Liver (tissue), 8 donors: ENCODE measurements at regions not wholly inside any gene's neighbourhood (a gene's known extent, or its start where the extent isn't known, plus 50 kb on each side); places are given as distances from the start of the nearest gene placed in this dataset.

Experiments used
- DNase-seq: peaks from one replicate; pipeline ENCODE4 v3.0.0-alpha.2; 2017; ENCODE audit warnings: low spot score
- H3K27ac ChIP-seq, 2 donors: one replicate each; pipeline ENCODE4 v1.7.0; 2013; ENCODE audit warnings: inconsistent platforms in 2 of 2, low read length in 2 of 2, control low read depth in 1 of 2, low read depth in 1 of 2, mild to moderate bottlenecking in 1 of 2
- H3K27me3 ChIP-seq, 4 donors: one replicate each; pipeline versions ENCODE4 v1.6.1 to v1.7.0; 2013; ENCODE audit warnings: low read length in 3 of 4, inconsistent platforms in 1 of 4, mild to moderate bottlenecking in 1 of 4, moderate library complexity in 1 of 4; ENCODE audit not compliant: control insufficient read depth in 4 of 4, insufficient read depth in 4 of 4
- H3K36me3 ChIP-seq, 4 donors: one replicate each; pipeline versions ENCODE4 v1.6.1 to v1.7.0; 2013; ENCODE audit warnings: low read length in 3 of 4, mild to moderate bottlenecking in 3 of 4, low read depth in 1 of 4, moderate library complexity in 1 of 4; ENCODE audit not compliant: control insufficient read depth in 4 of 4, insufficient read depth in 3 of 4
- H3K4me1 ChIP-seq, 4 donors: one replicate each; pipeline versions ENCODE4 v1.6.1 to v1.7.0; 2013; ENCODE audit warnings: low read length in 3 of 4, mild to moderate bottlenecking in 3 of 4, moderate library complexity in 1 of 4; ENCODE audit not compliant: control insufficient read depth in 4 of 4, insufficient read depth in 4 of 4
- H3K4me3 ChIP-seq, 3 donors: one replicate each; pipeline versions ENCODE4 v1.6.1 to v1.7.0; 2013; ENCODE audit warnings: low read length in 3 of 3, control low read depth in 1 of 3, low read depth in 1 of 3, mild to moderate bottlenecking in 1 of 3
- H3K9ac ChIP-seq, 2 donors: one replicate each; pipeline ENCODE4 v1.7.0; 2013; ENCODE audit warnings: low read length in 2 of 2, mild to moderate bottlenecking in 2 of 2, moderate library complexity in 2 of 2, control low read depth in 1 of 2, low read depth in 1 of 2
- H3K9me3 ChIP-seq, 4 donors: one replicate each; pipeline versions ENCODE4 v1.6.1 to v1.7.0; 2013; ENCODE audit warnings: low read length in 3 of 4; ENCODE audit not compliant: control insufficient read depth in 4 of 4
- FOXA1 ChIP-seq: IDR thresholded peaks from 2 replicates; pipeline ENCODE4 v1.6.1; 2016; ENCODE audit warnings: antibody characterized with exemption
- FOXA2 ChIP-seq: IDR thresholded peaks from 2 replicates; pipeline ENCODE4 v1.6.1; 2016; ENCODE audit warnings: antibody characterized with exemption
- RAD21 ChIP-seq, 2 donors: IDR thresholded peaks; 2 replicates each; pipeline ENCODE4 v1.6.1; 2016; ENCODE audit warnings: antibody characterized with exemption in 2 of 2, mild to moderate bottlenecking in 2 of 2
- TAF1 ChIP-seq: conservative IDR thresholded peaks from 2 replicates; pipeline ENCODE4 v1.6.1; 2016; ENCODE audit warnings: antibody characterized with exemption, mild to moderate bottlenecking
- YY1 ChIP-seq: IDR thresholded peaks from 2 replicates; pipeline ENCODE4 v1.6.1; 2016; ENCODE audit warnings: antibody characterized with exemption, mild to moderate bottlenecking
- WGBS: extraction: QIAGEN DNeasy Blood & Tissue Kit; methylation state at CpG from one replicate; pipeline ENCODE4 v1.1.7; 2013; 5-methylcytosine and 5-hydroxymethylcytosine counted together
- TF ChIP-seq, protein P1 (sequence below): fragments of 150-350 bp; IDR thresholded peaks from 2 replicates; pipeline ENCODE4 v1.5.1; 2017; ENCODE audit warnings: improper control_type of control experiment, low read depth, low read length; ENCODE audit not compliant: missing input control
- TF ChIP-seq, protein P2 (sequence below): IDR thresholded peaks from 2 replicates; pipeline ENCODE4 v1.6.1; 2016; ENCODE audit warnings: antibody characterized with exemption
- TF ChIP-seq, protein P3 (sequence below): IDR thresholded peaks from 2 replicates; pipeline ENCODE4 v1.6.1; 2016; ENCODE audit warnings: antibody characterized with exemption, mild to moderate bottlenecking
- TF ChIP-seq, protein P4 (sequence below): IDR thresholded peaks from 2 replicates; pipeline ENCODE4 v1.6.1; 2016; ENCODE audit warnings: antibody characterized with exemption
- TF ChIP-seq, protein P5 (sequence below): IDR thresholded peaks from 2 replicates; pipeline ENCODE4 v1.6.1; 2016; ENCODE audit warnings: antibody characterized with exemption
- donor health status: healthy.
- donor health status: healthy.
- donor health status: healthy.
- donor health status: healthy.
- donor health status: healthy.

DNA sequence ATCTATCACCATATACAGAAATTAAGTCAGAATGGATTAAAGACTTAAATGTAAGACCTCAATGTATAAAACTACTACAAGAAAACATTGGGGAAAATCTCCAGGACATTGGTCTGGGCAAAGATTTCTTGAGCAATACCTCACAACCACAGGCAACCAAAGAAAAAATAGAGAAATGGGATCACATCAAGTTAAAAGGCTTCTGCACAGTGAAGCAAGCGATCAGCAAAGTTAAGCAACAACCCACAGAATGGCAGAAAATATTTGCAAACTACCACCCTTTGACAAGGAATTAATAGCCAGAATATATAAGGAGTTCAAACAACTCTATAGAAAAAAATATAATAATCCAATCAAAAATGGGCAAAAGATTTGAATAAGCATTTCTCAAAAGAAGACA is 236.9 kb upstream of the EMCN start (continued):
- TF ChIP-seq, protein P1, sequence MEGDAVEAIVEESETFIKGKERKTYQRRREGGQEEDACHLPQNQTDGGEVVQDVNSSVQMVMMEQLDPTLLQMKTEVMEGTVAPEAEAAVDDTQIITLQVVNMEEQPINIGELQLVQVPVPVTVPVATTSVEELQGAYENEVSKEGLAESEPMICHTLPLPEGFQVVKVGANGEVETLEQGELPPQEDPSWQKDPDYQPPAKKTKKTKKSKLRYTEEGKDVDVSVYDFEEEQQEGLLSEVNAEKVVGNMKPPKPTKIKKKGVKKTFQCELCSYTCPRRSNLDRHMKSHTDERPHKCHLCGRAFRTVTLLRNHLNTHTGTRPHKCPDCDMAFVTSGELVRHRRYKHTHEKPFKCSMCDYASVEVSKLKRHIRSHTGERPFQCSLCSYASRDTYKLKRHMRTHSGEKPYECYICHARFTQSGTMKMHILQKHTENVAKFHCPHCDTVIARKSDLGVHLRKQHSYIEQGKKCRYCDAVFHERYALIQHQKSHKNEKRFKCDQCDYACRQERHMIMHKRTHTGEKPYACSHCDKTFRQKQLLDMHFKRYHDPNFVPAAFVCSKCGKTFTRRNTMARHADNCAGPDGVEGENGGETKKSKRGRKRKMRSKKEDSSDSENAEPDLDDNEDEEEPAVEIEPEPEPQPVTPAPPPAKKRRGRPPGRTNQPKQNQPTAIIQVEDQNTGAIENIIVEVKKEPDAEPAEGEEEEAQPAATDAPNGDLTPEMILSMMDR: no peak
- no peak for TF ChIP-seq FOXA1
- TF ChIP-seq, protein P2, sequence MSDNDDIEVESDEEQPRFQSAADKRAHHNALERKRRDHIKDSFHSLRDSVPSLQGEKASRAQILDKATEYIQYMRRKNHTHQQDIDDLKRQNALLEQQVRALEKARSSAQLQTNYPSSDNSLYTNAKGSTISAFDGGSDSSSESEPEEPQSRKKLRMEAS: no peak

DNA sequence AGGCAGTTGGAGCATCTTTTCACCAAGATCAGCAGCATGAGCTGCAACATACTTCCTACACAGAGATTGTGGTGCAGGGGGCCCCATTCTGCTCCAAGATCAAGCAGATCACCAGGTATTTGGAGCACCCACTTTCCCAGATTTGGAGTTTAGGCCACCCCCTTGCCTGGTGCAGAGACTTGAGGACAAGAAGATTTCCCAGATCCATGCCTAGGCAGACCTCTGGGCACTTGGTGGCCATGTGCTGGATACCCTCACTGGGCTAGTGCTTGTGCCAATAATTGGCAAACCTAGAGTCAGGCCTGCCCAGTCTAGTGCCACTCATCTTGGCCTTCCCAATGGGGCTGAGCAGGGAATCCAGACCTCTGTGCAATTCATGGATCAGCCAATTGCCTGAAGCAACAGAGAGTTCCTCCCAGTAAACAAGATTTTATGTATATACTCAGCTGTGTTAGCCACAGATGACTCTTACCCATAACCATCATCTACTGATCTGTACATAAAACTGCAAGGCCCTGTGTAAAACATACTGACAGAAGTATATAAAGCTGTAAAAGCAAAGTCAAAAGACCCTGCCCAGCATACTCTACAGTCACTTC is 228.4 kb upstream of the EMCN start:
- TF ChIP-seq TAF1 (no peak), YY1 (no peak), FOXA1 (no peak)
- TF ChIP-seq, protein P2: no peak
- TF ChIP-seq, protein P3, sequence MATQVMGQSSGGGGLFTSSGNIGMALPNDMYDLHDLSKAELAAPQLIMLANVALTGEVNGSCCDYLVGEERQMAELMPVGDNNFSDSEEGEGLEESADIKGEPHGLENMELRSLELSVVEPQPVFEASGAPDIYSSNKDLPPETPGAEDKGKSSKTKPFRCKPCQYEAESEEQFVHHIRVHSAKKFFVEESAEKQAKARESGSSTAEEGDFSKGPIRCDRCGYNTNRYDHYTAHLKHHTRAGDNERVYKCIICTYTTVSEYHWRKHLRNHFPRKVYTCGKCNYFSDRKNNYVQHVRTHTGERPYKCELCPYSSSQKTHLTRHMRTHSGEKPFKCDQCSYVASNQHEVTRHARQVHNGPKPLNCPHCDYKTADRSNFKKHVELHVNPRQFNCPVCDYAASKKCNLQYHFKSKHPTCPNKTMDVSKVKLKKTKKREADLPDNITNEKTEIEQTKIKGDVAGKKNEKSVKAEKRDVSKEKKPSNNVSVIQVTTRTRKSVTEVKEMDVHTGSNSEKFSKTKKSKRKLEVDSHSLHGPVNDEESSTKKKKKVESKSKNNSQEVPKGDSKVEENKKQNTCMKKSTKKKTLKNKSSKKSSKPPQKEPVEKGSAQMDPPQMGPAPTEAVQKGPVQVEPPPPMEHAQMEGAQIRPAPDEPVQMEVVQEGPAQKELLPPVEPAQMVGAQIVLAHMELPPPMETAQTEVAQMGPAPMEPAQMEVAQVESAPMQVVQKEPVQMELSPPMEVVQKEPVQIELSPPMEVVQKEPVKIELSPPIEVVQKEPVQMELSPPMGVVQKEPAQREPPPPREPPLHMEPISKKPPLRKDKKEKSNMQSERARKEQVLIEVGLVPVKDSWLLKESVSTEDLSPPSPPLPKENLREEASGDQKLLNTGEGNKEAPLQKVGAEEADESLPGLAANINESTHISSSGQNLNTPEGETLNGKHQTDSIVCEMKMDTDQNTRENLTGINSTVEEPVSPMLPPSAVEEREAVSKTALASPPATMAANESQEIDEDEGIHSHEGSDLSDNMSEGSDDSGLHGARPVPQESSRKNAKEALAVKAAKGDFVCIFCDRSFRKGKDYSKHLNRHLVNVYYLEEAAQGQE: no peak
- TF ChIP-seq, protein P4, sequence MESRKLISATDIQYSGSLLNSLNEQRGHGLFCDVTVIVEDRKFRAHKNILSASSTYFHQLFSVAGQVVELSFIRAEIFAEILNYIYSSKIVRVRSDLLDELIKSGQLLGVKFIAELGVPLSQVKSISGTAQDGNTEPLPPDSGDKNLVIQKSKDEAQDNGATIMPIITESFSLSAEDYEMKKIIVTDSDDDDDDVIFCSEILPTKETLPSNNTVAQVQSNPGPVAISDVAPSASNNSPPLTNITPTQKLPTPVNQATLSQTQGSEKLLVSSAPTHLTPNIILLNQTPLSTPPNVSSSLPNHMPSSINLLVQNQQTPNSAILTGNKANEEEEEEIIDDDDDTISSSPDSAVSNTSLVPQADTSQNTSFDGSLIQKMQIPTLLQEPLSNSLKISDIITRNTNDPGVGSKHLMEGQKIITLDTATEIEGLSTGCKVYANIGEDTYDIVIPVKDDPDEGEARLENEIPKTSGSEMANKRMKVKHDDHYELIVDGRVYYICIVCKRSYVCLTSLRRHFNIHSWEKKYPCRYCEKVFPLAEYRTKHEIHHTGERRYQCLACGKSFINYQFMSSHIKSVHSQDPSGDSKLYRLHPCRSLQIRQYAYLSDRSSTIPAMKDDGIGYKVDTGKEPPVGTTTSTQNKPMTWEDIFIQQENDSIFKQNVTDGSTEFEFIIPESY: no peak
- H3K27ac ChIP-seq: no peak overlapping the region
- no peaks in the 10 kb centered on the region for H3K4me1 ChIP-seq
- H3K27me3 ChIP-seq: no peaks in the 10 kb centered on the region
- no peak for DNase-seq
- H3K4me3 ChIP-seq: no peak overlapping the region
- H3K9me3 ChIP-seq: no peaks in the 10 kb centered on the region
- H3K9ac ChIP-seq: no peak overlapping the region
- no peaks in the 10 kb centered on the region for H3K36me3 ChIP-seq

DNA sequence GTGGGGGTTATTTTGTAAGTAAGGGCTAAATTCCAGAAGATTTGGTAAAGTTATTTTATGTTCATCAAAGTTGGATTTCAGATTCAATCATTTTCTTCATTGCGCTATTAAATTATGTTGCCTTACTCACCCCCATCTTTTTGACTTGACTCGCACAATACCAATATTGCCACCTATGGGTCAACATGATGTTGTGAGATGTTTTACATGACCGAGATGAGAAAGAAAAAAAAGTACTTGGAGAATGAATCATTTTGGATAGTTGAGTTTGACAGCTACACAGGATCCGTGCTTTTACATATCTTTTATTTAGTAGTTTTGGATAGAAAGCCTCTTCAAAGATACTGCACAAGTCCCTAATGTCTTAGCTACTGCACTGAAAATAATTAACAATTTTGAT is 224.2 kb upstream of the EMCN start:
- Histone ChIP-seq H3K9ac (no peak overlapping the region), H3K27ac (no peak overlapping the region), H3K27me3 (no peaks in the 10 kb centered on the region), H3K9me3 (no peaks in the 10 kb centered on the region), H3K4me3 (no peak overlapping the region), H3K4me1 (no peaks in the 10 kb centered on the region), H3K36me3 (no peaks in the 10 kb centered on the region)
- WGBS: 60% methylated on average over 4 of the region's 4 CpGs
- DNase-seq: no peak
- TF ChIP-seq RAD21 (IDR thresholded peaks at IDR 0.05) (peak; percentile 55 to 60), FOXA2 (no peak)
- TF ChIP-seq, protein P5, sequence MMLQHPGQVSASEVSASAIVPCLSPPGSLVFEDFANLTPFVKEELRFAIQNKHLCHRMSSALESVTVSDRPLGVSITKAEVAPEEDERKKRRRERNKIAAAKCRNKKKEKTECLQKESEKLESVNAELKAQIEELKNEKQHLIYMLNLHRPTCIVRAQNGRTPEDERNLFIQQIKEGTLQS: no peak
